ENCODE measurements at regions not wholly inside any gene's neighbourhood (a gene's known extent, or its start where the extent isn't known, plus 50 kb on each side); places are given as distances from the start of the nearest gene placed in this dataset.

DNA sequence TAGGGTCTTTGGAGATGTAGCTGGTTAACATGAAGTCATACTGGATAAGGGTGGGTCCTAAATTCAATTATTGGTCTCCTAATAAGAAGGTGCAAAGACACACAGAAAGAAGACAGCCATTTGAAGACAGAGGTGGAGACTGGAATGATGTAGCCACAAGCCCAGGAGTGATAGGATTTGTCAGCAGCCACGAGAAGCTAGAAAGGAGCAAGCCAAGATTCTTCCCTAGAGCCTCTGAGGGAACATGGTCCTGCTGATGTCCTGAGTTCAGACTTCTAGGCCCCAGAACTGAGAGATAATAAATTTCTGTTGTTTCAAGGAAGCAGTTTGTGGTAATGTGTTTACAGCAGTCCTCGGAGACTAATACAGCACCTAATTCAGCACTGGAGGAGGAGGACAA is 203.3 kb upstream of the SRRM4 start:
- no peak for ATAC-seq
- H3K9ac ChIP-seq (ENCODE audit: insufficient read depth in 1 of 2, low read depth in 2 of 2, low read length in 2 of 2) = no peak overlapping the region
- H3K36me3 ChIP-seq (ENCODE audit: control insufficient read depth, insufficient read depth, low read length) = no peaks in the 10 kb centered on the region
- H2AFZ ChIP-seq (ENCODE audit: low read depth, low read length) = no peak overlapping the region
- 0% methylated on average over 2 of the region's 2 CpGs for WGBS (ENCODE audit: insufficient coverage, low coverage, missing lambda C conversion rate)
- H3K9me1 ChIP-seq (ENCODE audit: control insufficient read depth, insufficient read depth, low read length) = no peaks in the 10 kb centered on the region
- no peak overlapping the region for H3K27ac ChIP-seq (ENCODE audit: extremely low read depth, low read depth, low read length)
- ChIA-PET POLR2A (no interaction called here), CTCF (ENCODE audit: low intra/inter-chr PET ratio) (no interaction called here)
- no peak for DNase-seq (ENCODE audit: extremely low read depth in 1 of 4, low spot score in 3 of 4)
- in situ Hi-C loops (cut with MboI) (no loop called here), intact Hi-C loops (cut with micrococcal nuclease) (no loop called here)
- H3K79me2 ChIP-seq (ENCODE audit: control insufficient read depth, insufficient read depth, low read length) = no peaks in the 10 kb centered on the region
- no peak for TF ChIP-seq ZBTB7A (IDR thresholded peaks at IDR 0.05; ENCODE audit: borderline replicate concordance, control insufficient read depth, low read depth, low read length)
- TF ChIP-seq E2F5 (CRISPR knock-in tag; IDR thresholded peaks at IDR 0.05) = no peak
- TF ChIP-seq GATA2 (CRISPR knock-in tag; IDR thresholded peaks at IDR 0.05) = no peak
- TF ChIP-seq, protein P1, sequence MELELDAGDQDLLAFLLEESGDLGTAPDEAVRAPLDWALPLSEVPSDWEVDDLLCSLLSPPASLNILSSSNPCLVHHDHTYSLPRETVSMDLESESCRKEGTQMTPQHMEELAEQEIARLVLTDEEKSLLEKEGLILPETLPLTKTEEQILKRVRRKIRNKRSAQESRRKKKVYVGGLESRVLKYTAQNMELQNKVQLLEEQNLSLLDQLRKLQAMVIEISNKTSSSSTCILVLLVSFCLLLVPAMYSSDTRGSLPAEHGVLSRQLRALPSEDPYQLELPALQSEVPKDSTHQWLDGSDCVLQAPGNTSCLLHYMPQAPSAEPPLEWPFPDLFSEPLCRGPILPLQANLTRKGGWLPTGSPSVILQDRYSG (tag; conservative IDR thresholded peaks at IDR 0.05; ENCODE audit: low read depth) = no peak
- TF ChIP-seq ZNF165 (CRISPR knock-in tag; IDR thresholded peaks at IDR 0.05; ENCODE audit: borderline replicate concordance) = no peak
- TF ChIP-seq HDAC8 (tag; IDR thresholded peaks at IDR 0.05) = no peak
- no peaks in the 10 kb centered on the region for H3K9me3 ChIP-seq (replicated peaks; ENCODE audit: control insufficient read depth, insufficient read depth, low read depth, low read length)
- H3K27me3 ChIP-seq (ENCODE audit: control insufficient read depth in 2 of 2, insufficient read depth in 2 of 2, low read length in 2 of 2) = peaks cover 0 to 17% of the 10 kb centered on the region in 2 experiments; a peak in 2 of 5 replicates
- H3K4me3 ChIP-seq = no peak overlapping the region
- H4K20me1 ChIP-seq (replicated peaks; ENCODE audit: control insufficient read depth, insufficient read depth, low read length) = no peaks in the 10 kb centered on the region
- H3K4me1 ChIP-seq (replicated peaks in 1 of 2; ENCODE audit: control insufficient read depth in 2 of 2, insufficient read depth in 2 of 2, low read length in 2 of 2) = no peaks in the 10 kb centered on the region
- FAIRE-seq = no peak
- H3K4me2 ChIP-seq (ENCODE audit: insufficient read depth, low read length) = no peak overlapping the region
- BruUV-seq (replicated peaks) = no TSS peak
